ENCODE measurements at regions not wholly inside any gene's neighbourhood (a gene's known extent, or its start where the extent isn't known, plus 50 kb on each side); places are given as distances from the start of the nearest gene placed in this dataset.

GRCh38 chr3:177928172-177928873, 607.9 kb upstream of the KCNMB2 start:
- no peak for DNase-seq

- DNase-seq = no peak
These were observed 606.9 kb upstream of the KCNMB2 start for GRCh38 chr3:177929310-177929709.

- DNase-seq = no peak
These were observed 605.5 kb upstream of the KCNMB2 start for GRCh38 chr3:177930771-177931170.

GRCh38 chr3:177931346-177931745, 604.9 kb upstream of the KCNMB2 start:
- DNase-seq = no peak

- no peak for DNase-seq
These were observed 603.9 kb upstream of the KCNMB2 start for GRCh38 chr3:177932346-177932745.

- DNase-seq = no peak
These were observed 603.2 kb upstream of the KCNMB2 start for GRCh38 chr3:177932750-177933660.

- DNase-seq = no peak
These were observed 602.0 kb upstream of the KCNMB2 start for GRCh38 chr3:177934001-177934891.

GRCh38 chr3:177935047-177935446, 601.2 kb upstream of the KCNMB2 start:
- DNase-seq = peak in 2 of 3 experiments; percentile 25 to 67

GRCh38 chr3:177936721-177937120, 599.5 kb upstream of the KCNMB2 start:
- DNase-seq = no peak

- DNase-seq = no peak
These were observed 593.3 kb upstream of the KCNMB2 start for GRCh38 chr3:177942911-177943310.

- no peak for DNase-seq
These were observed 592.0 kb upstream of the KCNMB2 start for GRCh38 chr3:177944228-177944661.

GRCh38 chr3:177946048-177946447, 590.2 kb upstream of the KCNMB2 start:
- no peak for DNase-seq

GRCh38 chr3:177946497-177946896, 589.7 kb upstream of the KCNMB2 start:
- no peak for DNase-seq

GRCh38 chr3:177946936-177947335, 589.3 kb upstream of the KCNMB2 start:
- no peak for DNase-seq

GRCh38 chr3:177947901-177948300, 588.3 kb upstream of the KCNMB2 start:
- no peak for DNase-seq

- DNase-seq = no peak
These were observed 587.4 kb upstream of the KCNMB2 start for GRCh38 chr3:177948716-177949425.

- DNase-seq = no peak
These were observed 577.0 kb upstream of the KCNMB2 start for GRCh38 chr3:177959188-177959587.

- no peak for DNase-seq
These were observed 576.2 kb upstream of the KCNMB2 start for GRCh38 chr3:177960014-177960413.

GRCh38 chr3:177960722-177961121, 575.5 kb upstream of the KCNMB2 start:
- no peak for DNase-seq

GRCh38 chr3:177961784-177962183, 574.5 kb upstream of the KCNMB2 start:
- DNase-seq = no peak

GRCh38 chr3:177966493-177966892, 569.7 kb upstream of the KCNMB2 start:
- no peak for DNase-seq

GRCh38 chr3:177968891-177969290, 567.3 kb upstream of the KCNMB2 start:
- no peak for DNase-seq
